ENCODE measurements at regions not wholly inside any gene's neighbourhood (a gene's known extent, or its start where the extent isn't known, plus 50 kb on each side); places are given as distances from the start of the nearest gene placed in this dataset.
"Not testable (repeated sequence)": the region's sequence is repeated elsewhere in the genome, so short reads cannot be mapped to it uniquely, and the experiment has no call there.

GRCh38 chr5:54792611-54793404 is 192.6 kb downstream of the ESM1 start:
- Mint-ChIP-seq H3K4me3 (no peak overlapping the region), H3K9me3 (peaks cover 0 to 6% of the 10 kb centered on the region in 2 donors), H3K36me3 (ENCODE audit: insufficient read depth in 2 of 2) (peaks cover 2 to 9% of the 10 kb centered on the region in 2 donors), H3K27me3 (ENCODE audit: low read depth) (peaks cover 24% of the 10 kb centered on the region), H3K27ac (no peak overlapping the region), H3K4me1 (ENCODE audit: low read depth) (peaks cover 24% of the 10 kb centered on the region)
- ATAC-seq (replicated peaks in 1 of 2) (no peak), DNase-seq (no peak)

GRCh38 chr5:54787910-54788309 is 197.5 kb downstream of the ESM1 start:
- DNase-seq; ATAC-seq (replicated peaks in 1 of 2); H3K4me1 Mint-ChIP-seq (ENCODE audit: low read depth); H3K9me3 Mint-ChIP-seq; H3K27ac Mint-ChIP-seq; H3K36me3 Mint-ChIP-seq (ENCODE audit: insufficient read depth in 2 of 2); H3K27me3 Mint-ChIP-seq (ENCODE audit: low read depth); H3K4me3 Mint-ChIP-seq: not testable (repeated sequence)

DNA sequence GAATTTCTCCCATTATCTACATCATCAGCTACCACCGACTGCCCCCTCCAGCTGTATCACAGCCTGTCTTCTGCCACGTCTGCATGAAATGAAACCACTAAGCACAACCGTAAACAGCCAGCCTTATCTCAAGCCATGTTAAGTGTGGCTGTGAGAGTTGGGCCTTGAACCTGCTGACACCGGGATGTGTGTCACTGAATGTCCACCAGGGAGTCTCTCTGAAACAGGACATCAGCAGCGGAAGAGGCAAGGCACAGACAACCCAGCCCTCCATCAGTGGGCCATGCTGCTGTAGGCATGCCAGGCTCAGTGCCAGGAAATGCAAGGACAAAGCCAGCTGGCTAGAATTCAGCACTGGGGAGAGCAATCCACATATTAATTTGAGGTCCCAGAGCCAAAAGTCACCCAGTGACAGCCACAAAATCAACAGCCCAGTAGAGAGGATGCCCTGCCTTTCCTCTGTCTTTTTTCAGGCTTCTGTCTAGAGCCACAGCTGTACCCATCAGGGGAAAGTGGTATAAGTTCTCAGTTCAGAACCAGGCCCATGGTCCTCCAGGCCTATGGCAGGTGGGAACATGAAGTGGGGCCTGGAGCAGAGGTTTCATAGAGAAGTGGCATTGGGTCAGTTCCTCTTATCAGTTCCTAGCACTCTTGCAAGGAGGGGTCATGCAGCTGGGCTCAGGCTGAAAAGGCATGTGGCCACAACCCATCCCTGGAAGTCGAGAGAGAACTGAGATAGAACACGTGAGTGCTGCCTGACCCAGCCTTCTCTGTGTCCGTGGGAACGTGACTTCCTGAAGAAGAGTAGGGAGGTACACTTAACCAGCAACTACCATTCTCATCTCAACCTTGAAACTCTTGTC is 199.4 kb downstream of the ESM1 start:
- H3K4me3 Mint-ChIP-seq: no peak overlapping the region
- H3K27me3 Mint-ChIP-seq (ENCODE audit: low read depth): peaks cover under 1% of the 10 kb centered on the region
- ATAC-seq (replicated peaks in 1 of 2) (no peak), DNase-seq (no peak)
- H3K27ac Mint-ChIP-seq: no peak overlapping the region
- H3K4me1 Mint-ChIP-seq (ENCODE audit: low read depth): no peaks in the 10 kb centered on the region
- H3K9me3 Mint-ChIP-seq: peaks cover 4 to 10% of the 10 kb centered on the region in 2 donors
- H3K36me3 Mint-ChIP-seq (ENCODE audit: insufficient read depth in 2 of 2): peaks cover 6 to 7% of the 10 kb centered on the region in 2 donors

- Mint-ChIP-seq H3K9me3 (peaks cover 4 to 6% of the 10 kb centered on the region in 2 donors), H3K4me1 (ENCODE audit: low read depth) (no peaks in the 10 kb centered on the region), H3K27me3 (ENCODE audit: low read depth) (no peaks in the 10 kb centered on the region), H3K27ac (no peak overlapping the region), H3K36me3 (ENCODE audit: insufficient read depth in 2 of 2) (peaks cover 2 to 6% of the 10 kb centered on the region in 2 donors), H3K4me3 (no peak overlapping the region)
- ATAC-seq (replicated peaks in 1 of 2): no peak
- DNase-seq: no peak
These were observed 206.6 kb downstream of the ESM1 start for GRCh38 chr5:54778783-54779182.

DNA sequence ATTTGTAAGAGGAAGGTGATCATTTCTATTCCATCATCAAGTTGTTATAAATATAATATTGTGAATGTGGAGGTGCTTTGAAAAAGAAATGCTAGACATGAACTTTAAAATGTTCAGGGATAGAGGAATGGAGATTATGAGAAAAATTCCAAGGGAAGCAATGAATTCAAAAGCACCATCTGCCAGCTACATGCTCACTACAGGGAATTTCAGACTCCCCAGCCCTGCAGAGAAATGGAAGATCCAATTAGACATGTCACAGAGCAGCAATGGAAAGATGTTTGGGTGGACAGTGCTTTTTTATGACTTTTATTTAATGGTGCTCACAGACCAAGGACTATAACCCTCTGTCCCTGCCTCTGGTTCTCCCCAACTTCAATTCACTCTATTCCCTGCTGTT is 209.7 kb downstream of the ESM1 start:
- ATAC-seq (replicated peaks in 1 of 2): no peak
- no peaks in the 10 kb centered on the region for H3K27me3 Mint-ChIP-seq (ENCODE audit: low read depth)
- no peaks in the 10 kb centered on the region for H3K4me1 Mint-ChIP-seq (ENCODE audit: low read depth)
- H3K4me3 Mint-ChIP-seq: no peak overlapping the region
- DNase-seq: no peak
- H3K9me3 Mint-ChIP-seq: no peaks in the 10 kb centered on the region
- H3K36me3 Mint-ChIP-seq (ENCODE audit: insufficient read depth in 2 of 2): no peaks in the 10 kb centered on the region
- no peak overlapping the region for H3K27ac Mint-ChIP-seq

DNA sequence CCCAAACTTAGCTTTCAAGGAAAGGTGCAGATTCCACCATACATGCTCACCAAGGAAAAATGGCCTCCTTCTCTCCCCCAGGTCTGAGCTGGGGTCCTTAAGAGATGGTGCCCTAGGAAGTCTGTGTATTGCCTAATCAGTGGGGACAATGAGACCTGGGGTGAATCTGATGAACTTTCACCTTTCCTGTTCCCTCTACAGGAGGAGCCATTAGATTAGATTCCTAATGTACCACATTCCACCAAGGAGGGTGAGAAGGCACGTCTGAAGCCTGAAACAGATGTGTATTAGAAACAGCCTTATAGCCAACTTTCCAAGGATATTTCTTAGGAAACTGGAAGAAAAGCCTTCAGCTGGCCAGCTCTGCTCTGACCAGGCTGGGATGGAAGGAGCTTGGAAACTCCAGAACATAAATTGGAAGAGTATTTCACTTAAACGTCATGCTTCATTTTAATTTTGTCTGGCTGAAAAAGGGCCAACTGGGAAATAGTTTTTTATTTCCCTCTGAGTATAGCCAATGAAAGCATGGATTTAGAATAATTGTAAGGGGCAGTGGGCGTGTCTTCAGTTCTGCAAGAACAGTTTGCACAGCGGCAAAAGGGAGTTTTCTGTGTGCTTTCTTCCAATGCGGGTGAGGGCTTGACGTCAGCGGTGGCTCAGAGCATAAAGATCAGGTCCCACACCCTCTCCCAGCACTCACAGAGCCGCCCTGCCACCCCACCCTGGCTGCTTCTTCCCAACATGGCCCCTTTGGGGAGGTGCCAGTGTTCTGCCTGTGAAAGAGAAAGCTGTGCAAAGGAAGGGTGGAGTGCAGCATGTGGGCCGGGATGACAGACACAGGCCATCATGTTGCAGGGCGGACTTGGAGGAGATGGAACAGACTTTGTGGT is 210.9 kb downstream of the ESM1 start:
- Mint-ChIP-seq H3K27me3 (ENCODE audit: low read depth) (no peaks in the 10 kb centered on the region), H3K27ac (no peak overlapping the region), H3K4me3 (no peak overlapping the region), H3K4me1 (ENCODE audit: low read depth) (no peaks in the 10 kb centered on the region), H3K9me3 (no peaks in the 10 kb centered on the region), H3K36me3 (ENCODE audit: insufficient read depth in 2 of 2) (no peaks in the 10 kb centered on the region)
- DNase-seq (no peak), ATAC-seq (replicated peaks in 1 of 2) (no peak)

GRCh38 chr5:54772684-54773083 is 212.7 kb downstream of the ESM1 start:
- H3K4me1 Mint-ChIP-seq (ENCODE audit: low read depth): no peaks in the 10 kb centered on the region
- no peak overlapping the region for H3K27ac Mint-ChIP-seq
- H3K36me3 Mint-ChIP-seq (ENCODE audit: insufficient read depth in 2 of 2): no peaks in the 10 kb centered on the region
- ATAC-seq (replicated peaks in 1 of 2) (no peak), DNase-seq (no peak)
- H3K9me3 Mint-ChIP-seq: no peaks in the 10 kb centered on the region
- H3K27me3 Mint-ChIP-seq (ENCODE audit: low read depth): no peaks in the 10 kb centered on the region
- H3K4me3 Mint-ChIP-seq: no peak overlapping the region

DNA sequence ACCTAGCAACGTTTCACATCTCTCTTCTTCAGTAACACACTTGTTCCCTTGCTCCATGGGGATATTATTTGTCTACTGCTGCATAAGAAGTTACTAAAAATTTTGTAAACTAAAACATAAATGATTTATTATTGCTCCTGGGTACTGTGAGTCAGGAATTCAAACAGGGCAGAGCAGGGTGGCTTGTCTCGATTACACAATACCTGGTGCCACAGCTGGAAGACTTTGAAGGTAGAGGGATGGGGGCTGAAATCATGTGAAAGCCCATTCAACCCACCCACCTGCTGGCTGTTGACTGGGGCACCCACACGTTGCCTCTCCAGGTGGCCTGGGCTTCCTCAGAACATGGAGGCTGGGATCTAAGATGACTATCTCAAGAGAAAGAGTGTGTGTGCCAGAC is 213.2 kb downstream of the ESM1 start:
- Mint-ChIP-seq H3K4me1 (ENCODE audit: low read depth) (no peaks in the 10 kb centered on the region), H3K36me3 (ENCODE audit: insufficient read depth in 2 of 2) (no peaks in the 10 kb centered on the region), H3K9me3 (no peaks in the 10 kb centered on the region), H3K27ac (no peak overlapping the region), H3K4me3 (no peak overlapping the region), H3K27me3 (ENCODE audit: low read depth) (no peaks in the 10 kb centered on the region)
- DNase-seq (no peak), ATAC-seq (replicated peaks in 1 of 2) (no peak)

DNA sequence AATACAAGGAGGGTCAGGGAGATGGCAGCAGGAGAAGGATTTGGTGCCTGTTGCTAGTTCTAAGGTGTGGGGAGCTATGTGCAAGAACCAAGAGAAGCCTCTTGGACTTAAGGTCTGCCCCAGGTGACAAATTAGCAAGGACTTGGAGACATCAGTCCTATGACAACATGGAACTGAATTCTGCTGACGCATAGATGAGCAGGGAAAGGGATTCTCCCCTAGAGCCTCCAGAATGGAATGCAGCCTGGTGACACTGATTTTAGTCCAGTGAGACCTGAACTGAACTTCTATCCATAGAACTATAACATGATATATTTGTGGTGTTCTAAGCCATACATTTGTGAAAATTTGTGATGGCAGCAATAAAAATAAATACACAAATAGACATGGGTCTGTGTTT is 215.6 kb downstream of the ESM1 start:
- DNase-seq (no peak), ATAC-seq (replicated peaks in 1 of 2) (no peak)
- H3K4me1 Mint-ChIP-seq (ENCODE audit: low read depth): no peaks in the 10 kb centered on the region
- H3K27ac Mint-ChIP-seq: no peak overlapping the region
- H3K27me3 Mint-ChIP-seq (ENCODE audit: low read depth): no peaks in the 10 kb centered on the region
- no peaks in the 10 kb centered on the region for H3K9me3 Mint-ChIP-seq
- no peak overlapping the region for H3K4me3 Mint-ChIP-seq
- H3K36me3 Mint-ChIP-seq (ENCODE audit: insufficient read depth in 2 of 2): no peaks in the 10 kb centered on the region

DNA sequence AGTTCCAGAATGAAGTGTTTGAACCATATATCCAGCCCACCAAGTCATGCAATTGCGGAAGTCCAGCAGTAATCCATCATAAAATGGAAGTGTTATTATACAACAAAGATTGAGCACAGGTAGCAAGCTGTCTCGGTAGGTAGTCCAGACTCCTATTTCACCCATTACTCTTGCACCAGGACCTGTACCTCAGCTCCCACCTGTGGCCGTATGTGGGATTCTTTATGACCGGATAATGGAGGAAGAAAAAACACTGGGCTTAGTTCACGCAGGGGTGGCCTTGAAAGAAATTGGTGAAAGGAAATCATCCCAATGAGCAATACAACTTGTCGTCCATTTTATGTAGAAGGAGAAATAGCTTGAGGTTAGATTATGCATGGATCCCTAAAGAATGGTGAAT is 216.3 kb downstream of the ESM1 start:
- Mint-ChIP-seq H3K27me3 (ENCODE audit: low read depth) (no peaks in the 10 kb centered on the region), H3K27ac (no peak overlapping the region), H3K36me3 (ENCODE audit: insufficient read depth in 2 of 2) (no peaks in the 10 kb centered on the region), H3K9me3 (no peaks in the 10 kb centered on the region), H3K4me1 (ENCODE audit: low read depth) (no peaks in the 10 kb centered on the region), H3K4me3 (no peak overlapping the region)
- no peak for ATAC-seq (replicated peaks in 1 of 2)
- DNase-seq: no peak

- H3K9me3 Mint-ChIP-seq: no peaks in the 10 kb centered on the region
- DNase-seq (no peak), ATAC-seq (replicated peaks in 1 of 2) (no peak)
- no peak overlapping the region for H3K27ac Mint-ChIP-seq
- H3K27me3 Mint-ChIP-seq (ENCODE audit: low read depth): no peaks in the 10 kb centered on the region
- no peaks in the 10 kb centered on the region for H3K36me3 Mint-ChIP-seq (ENCODE audit: insufficient read depth in 2 of 2)
- no peaks in the 10 kb centered on the region for H3K4me1 Mint-ChIP-seq (ENCODE audit: low read depth)
- no peak overlapping the region for H3K4me3 Mint-ChIP-seq
These were observed 218.6 kb downstream of the ESM1 start for GRCh38 chr5:54766748-54767147.

DNA sequence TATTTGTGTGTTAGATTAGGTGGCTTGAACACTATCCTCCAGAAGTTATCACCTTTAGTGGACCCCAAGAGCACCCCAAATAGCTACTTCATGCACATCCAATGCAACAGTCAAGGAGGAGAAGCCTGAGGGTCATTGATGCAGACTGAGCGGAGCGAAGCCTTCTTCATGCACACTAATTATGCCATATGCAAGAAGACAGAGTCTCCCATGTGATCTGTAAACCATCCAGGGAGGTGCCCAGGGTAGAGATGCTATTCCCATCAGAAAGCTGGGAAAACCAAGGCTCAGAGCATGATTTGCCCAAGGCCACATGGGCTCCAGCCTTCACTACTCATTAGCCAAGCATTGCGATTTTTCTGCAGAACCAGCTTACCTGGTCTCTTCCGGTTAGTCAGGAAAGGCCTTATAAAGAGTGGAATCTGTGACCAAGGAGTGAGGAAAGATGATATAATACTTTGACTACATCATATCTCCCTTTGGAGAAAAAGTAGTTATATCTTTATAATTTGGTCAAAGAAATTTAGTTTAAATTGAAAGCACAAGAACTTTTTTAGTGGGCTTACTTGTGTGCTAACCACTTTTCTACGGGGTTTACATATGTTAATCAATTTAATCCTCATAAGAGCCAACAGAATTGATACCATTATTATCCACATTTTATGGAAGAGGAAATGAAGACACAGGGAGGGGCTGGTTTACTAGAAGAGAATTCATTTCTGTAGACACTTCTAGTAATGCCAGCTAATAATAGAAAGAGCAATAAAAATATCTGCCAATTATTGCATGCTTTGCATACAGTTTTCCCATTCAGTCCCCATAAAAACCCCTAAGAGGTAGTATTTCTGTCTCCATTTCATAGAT is 220.0 kb downstream of the ESM1 start:
- peaks cover 10% of the 10 kb centered on the region for H3K4me1 Mint-ChIP-seq (ENCODE audit: low read depth)
- H3K4me3 Mint-ChIP-seq: no peak overlapping the region
- ATAC-seq (replicated peaks in 1 of 2) (no peak), DNase-seq (no peak)
- no peaks in the 10 kb centered on the region for H3K27me3 Mint-ChIP-seq (ENCODE audit: low read depth)
- H3K9me3 Mint-ChIP-seq: no peaks in the 10 kb centered on the region
- no peaks in the 10 kb centered on the region for H3K36me3 Mint-ChIP-seq (ENCODE audit: insufficient read depth in 2 of 2)
- no peak overlapping the region for H3K27ac Mint-ChIP-seq

All from activated T-cell treated with anti-CD3 and anti-CD28 coated beads, Interleukin-2, amount 50 U/mL, for 72 hours (primary cell).